Activated T-cell treated with anti-CD3 and anti-CD28 coated beads, Interleukin-2, amount 50 U/mL, for 4 hours (primary cell): ENCODE measurements at regions not wholly inside any gene's neighbourhood (a gene's known extent, or its start where the extent isn't known, plus 50 kb on each side); places are given as distances from the start of the nearest gene placed in this dataset.

ENCODE experiments used
- ATAC-seq, 2 donors: fragments of 200-7000 bp; cut with Tn5 transposase; one replicate each; pipeline ENCODE4 v1.10.0; 2021
- DNase-seq: peaks from one replicate; pipeline ENCODE4 v3.0.0-alpha.2; 2020
- H3K27me3 Mint-ChIP-seq: one replicate; pipeline ENCODE4 v1.8.0; 2021; ENCODE audit warnings: low read depth, mixed read lengths
- H3K36me3 Mint-ChIP-seq: one replicate; pipeline ENCODE4 v1.8.0; 2022; ENCODE audit warnings: mixed read lengths; ENCODE audit not compliant: insufficient read depth
- H3K4me1 Mint-ChIP-seq: one replicate; pipeline ENCODE4 v1.8.0; 2021; ENCODE audit warnings: low read depth, mixed read lengths
- H3K4me3 Mint-ChIP-seq: one replicate; pipeline ENCODE4 v1.8.0; 2021; ENCODE audit warnings: mild to moderate bottlenecking, moderate library complexity, mixed read lengths
- H3K9me3 Mint-ChIP-seq: one replicate; pipeline ENCODE4 v1.8.0; 2021; ENCODE audit warnings: mixed read lengths

DNA sequence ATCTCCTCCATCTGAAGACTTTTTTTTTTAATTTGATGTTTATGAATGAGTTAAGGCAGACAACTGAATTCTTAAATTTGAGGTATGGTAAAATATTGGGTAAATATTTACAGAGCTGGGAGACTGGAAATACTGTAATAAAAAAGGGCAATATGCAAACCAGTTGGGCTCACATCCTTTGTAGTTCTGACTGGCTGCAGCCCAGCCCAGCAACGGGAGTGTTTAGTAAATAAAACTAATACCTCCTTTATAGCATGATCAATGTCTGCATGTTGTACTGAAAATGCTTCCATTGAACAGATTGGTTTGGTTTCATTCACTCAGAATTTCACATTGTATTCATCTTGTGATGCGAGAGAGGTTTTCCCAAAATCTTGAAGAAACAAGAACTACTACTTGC, 365.0 kb downstream of the DMRT2 start:
- H3K9me3 Mint-ChIP-seq, result no peaks in the 10 kb centered on the region
- H3K4me3 Mint-ChIP-seq, result no peak overlapping the region
- H3K36me3 Mint-ChIP-seq, result no peaks in the 10 kb centered on the region
- DNase-seq (no peak), ATAC-seq (no peak)
- peaks cover 3% of the 10 kb centered on the region for H3K27me3 Mint-ChIP-seq
- no peaks in the 10 kb centered on the region for H3K4me1 Mint-ChIP-seq

DNA sequence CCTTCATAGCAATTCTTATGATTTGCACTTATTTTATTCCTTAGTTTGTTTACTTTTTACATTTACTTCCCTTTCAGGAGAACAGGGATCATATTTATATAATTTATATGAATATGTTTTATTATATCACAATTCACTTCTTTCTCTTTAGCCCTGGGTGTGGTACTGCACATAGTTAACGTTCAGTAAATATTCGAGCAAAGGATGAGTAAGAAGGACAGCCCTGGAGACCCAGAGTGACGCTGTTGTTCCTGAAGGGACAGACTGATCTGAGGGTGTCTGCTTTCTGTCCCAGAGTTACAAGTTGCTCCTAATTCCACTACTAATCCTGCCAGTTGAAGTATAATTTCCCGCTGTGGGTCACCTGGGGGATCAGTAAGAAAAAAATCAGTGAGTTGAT, 366.1 kb downstream of the DMRT2 start:
- H3K9me3 Mint-ChIP-seq, result no peaks in the 10 kb centered on the region
- H3K27me3 Mint-ChIP-seq, result peaks cover under 1% of the 10 kb centered on the region
- ATAC-seq, result no peak
- no peak for DNase-seq
- no peak overlapping the region for H3K4me3 Mint-ChIP-seq
- H3K36me3 Mint-ChIP-seq, result no peaks in the 10 kb centered on the region
- no peaks in the 10 kb centered on the region for H3K4me1 Mint-ChIP-seq

DNA sequence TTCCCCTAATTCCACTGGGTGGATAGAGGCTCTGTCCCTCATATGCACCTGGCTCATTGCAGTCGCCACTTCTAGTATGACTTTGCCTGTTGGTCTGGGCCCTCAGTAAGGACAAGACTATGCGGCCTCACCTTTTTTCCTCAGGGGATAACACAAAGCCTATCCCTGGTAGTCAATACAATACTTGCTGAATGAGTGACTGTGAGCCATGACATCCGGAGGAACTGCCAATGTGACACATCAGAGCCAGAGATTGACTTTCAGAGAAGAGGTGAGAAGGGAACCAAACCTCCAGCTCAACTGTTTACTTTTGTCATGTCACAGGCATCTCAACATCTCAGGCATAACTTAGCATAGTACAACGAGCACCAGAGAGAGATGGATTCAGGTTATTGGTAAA, 371.3 kb downstream of the DMRT2 start:
- Mint-ChIP-seq H3K4me3 (no peak overlapping the region), H3K9me3 (peaks cover 4% of the 10 kb centered on the region), H3K36me3 (no peaks in the 10 kb centered on the region), H3K4me1 (no peaks in the 10 kb centered on the region), H3K27me3 (no peaks in the 10 kb centered on the region)
- no peak for DNase-seq
- no peak for ATAC-seq

DNA sequence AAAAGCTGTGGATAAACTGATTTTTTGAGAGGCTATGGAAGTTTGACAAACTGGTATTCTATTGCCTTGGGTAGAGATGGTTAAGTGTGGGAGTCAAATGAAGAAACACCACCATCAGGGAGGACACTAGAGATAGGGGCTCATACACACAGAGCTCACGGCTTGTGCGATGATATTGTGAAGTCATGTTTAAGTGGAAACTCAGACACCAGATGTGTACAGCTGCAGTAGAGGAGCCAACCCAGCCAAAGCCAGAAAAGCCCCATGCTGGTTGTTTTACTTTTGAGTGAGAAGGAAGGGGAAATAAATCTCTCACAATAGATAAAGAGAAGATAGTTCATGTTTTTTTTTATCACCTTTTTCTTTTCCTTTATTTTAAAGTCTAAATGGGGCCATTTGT, 377.7 kb downstream of the DMRT2 start:
- DNase-seq (no peak), ATAC-seq (no peak)
- Mint-ChIP-seq H3K4me1 (no peaks in the 10 kb centered on the region), H3K9me3 (peaks cover 4% of the 10 kb centered on the region), H3K4me3 (no peak overlapping the region), H3K36me3 (no peaks in the 10 kb centered on the region), H3K27me3 (no peaks in the 10 kb centered on the region)

DNA sequence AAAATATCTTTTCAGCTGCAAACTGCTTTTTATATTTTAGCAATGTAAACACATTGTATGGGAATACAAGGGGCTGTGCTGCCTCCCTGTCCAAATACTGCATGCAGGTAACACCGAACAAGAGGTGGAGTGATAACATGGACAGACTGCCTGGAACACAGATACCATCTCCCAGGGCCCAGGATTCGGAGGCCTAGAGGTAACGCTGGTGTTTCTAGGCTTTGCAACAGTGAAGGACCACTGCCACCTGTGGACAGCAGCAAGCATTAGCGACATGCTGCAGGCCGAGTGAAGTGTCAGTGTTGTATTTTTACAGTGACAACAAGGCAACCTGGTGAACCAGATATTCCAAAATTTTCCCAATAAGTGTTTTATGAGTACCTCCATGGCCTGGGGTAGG, 379.1 kb downstream of the DMRT2 start:
- H3K4me1 Mint-ChIP-seq, result no peaks in the 10 kb centered on the region
- no peak for ATAC-seq
- H3K9me3 Mint-ChIP-seq, result peaks cover 4% of the 10 kb centered on the region
- H3K27me3 Mint-ChIP-seq, result no peaks in the 10 kb centered on the region
- no peak overlapping the region for H3K4me3 Mint-ChIP-seq
- DNase-seq, result no peak
- no peaks in the 10 kb centered on the region for H3K36me3 Mint-ChIP-seq

DNA sequence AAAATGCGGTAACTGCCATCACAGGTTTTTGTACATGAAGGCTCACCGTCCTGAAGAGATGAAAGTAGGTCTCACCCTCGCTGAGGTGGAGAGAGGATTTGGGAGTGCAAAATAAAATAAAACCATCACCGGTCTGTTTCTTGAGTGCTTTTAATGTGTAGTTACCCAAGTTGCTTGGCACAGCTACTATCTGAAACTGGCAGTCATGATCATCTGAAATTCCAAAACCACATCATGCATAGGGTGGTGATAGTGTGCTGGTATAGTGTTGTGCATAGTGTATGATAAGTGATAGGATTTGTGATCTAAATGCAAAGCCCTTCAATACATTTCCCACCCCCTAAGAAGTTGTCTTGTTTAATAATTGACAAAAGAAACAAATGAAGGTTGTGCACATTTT, 381.3 kb downstream of the DMRT2 start:
- H3K4me1 Mint-ChIP-seq, result no peaks in the 10 kb centered on the region
- H3K4me3 Mint-ChIP-seq, result no peak overlapping the region
- DNase-seq (no peak), ATAC-seq (no peak)
- no peaks in the 10 kb centered on the region for H3K36me3 Mint-ChIP-seq
- H3K27me3 Mint-ChIP-seq, result no peaks in the 10 kb centered on the region
- H3K9me3 Mint-ChIP-seq, result no peaks in the 10 kb centered on the region

DNA sequence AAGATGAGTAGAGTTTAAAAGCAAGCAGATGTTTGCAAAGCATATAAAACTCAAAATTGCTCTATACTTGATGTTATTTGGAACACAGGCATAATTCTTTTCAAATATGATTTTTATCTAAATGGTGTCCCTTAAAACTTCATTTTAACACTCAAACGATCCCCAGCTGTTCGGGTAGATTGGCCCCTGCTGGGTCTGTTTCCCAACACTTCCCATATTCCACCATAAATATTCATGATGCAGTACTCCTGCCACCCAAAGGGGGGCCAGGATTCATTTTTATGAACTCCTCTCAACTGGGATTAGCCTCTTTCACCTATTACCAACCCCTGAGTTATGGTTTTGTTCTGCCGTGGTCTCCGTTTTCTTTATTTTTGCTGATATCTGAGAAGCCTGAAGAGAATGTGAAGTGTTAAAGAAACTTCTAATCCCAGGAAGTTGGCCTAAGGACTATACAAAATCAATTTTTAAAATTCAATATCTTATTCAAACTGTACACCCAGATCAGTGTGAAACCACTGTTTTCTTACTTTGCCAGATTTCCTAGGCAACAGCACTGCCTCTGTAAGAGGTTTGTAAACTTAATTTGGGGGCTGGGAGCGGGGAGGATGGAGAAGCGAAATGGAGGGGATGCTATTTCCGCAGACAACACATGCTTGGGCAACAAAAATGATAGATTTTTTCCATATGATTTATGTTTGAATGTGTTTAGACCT, 384.1 kb downstream of the DMRT2 start:
- no peak overlapping the region for H3K4me3 Mint-ChIP-seq
- H3K27me3 Mint-ChIP-seq, result peaks cover 8% of the 10 kb centered on the region
- ATAC-seq, result no peak
- H3K4me1 Mint-ChIP-seq, result no peaks in the 10 kb centered on the region
- DNase-seq, result no peak
- H3K36me3 Mint-ChIP-seq, result no peaks in the 10 kb centered on the region
- no peaks in the 10 kb centered on the region for H3K9me3 Mint-ChIP-seq

DNA sequence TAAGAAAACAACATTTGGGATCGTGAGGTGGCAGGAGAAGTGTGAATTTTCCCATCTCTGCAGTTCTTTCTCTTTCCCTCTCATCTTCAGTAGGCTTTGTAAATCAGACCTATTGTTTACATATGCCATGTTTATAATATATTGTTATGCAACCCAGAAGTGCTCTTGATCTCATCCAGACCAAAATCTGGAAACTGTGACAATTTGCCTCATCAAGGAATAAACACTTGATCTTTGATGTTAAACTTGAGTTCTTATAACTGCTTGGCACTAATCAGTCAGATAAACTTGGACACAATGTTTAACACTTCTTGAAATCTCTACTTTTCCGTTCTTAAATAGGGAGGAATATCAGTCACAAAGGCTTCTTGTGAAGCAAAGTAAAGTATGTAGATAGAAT, 384.7 kb downstream of the DMRT2 start:
- ATAC-seq (no peak), DNase-seq (no peak)
- Mint-ChIP-seq H3K4me1 (no peaks in the 10 kb centered on the region), H3K9me3 (no peaks in the 10 kb centered on the region), H3K36me3 (no peaks in the 10 kb centered on the region), H3K27me3 (peaks cover 8% of the 10 kb centered on the region), H3K4me3 (no peak overlapping the region)

DNA sequence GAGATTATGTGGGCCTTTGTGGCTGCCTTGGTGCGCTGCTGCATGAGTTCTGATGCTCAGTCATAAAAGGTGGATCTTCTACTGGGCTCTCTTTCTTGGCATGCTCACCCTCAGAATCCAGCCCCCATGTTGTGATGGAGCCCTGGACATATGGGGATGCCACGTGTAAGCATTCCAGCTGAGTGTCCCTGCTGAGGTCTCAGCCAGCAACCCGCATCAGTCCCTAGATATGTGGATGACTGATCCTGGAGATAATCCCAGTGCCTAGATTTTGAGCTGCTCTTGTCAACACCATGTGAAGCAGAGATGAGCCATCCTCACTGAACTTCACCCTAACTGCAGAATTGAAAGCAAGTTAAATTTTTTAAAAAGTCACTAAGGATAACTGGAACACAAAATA, 390.1 kb downstream of the DMRT2 start:
- no peak for ATAC-seq
- no peaks in the 10 kb centered on the region for H3K36me3 Mint-ChIP-seq
- H3K4me3 Mint-ChIP-seq, result no peak overlapping the region
- peaks cover 8% of the 10 kb centered on the region for H3K27me3 Mint-ChIP-seq
- peaks cover 3% of the 10 kb centered on the region for H3K9me3 Mint-ChIP-seq
- DNase-seq, result no peak
- H3K4me1 Mint-ChIP-seq, result no peaks in the 10 kb centered on the region

DNA sequence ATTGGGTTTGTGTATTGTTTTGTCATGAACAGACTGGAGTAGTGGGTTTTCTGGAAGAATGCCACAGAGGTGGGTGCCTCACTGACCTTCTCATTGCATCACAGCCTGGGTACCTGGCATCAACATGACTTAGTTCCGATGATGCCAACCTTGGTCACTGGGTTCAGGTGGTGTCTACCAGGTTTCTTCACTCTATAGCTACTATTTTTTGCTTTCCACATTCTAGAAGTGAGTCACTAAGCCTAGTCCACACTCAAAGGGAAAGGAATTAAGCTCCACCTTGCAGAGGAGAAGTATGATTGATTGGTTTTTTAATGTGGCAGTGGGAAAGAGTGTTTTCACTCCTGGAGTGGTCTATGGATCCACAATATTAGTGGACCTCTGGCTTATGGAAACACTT, 391.9 kb downstream of the DMRT2 start:
- ATAC-seq (no peak), DNase-seq (no peak)
- peaks cover 8% of the 10 kb centered on the region for H3K27me3 Mint-ChIP-seq
- H3K4me3 Mint-ChIP-seq, result no peak overlapping the region
- H3K9me3 Mint-ChIP-seq, result peaks cover 3% of the 10 kb centered on the region
- no peaks in the 10 kb centered on the region for H3K4me1 Mint-ChIP-seq
- H3K36me3 Mint-ChIP-seq, result no peaks in the 10 kb centered on the region

DNA sequence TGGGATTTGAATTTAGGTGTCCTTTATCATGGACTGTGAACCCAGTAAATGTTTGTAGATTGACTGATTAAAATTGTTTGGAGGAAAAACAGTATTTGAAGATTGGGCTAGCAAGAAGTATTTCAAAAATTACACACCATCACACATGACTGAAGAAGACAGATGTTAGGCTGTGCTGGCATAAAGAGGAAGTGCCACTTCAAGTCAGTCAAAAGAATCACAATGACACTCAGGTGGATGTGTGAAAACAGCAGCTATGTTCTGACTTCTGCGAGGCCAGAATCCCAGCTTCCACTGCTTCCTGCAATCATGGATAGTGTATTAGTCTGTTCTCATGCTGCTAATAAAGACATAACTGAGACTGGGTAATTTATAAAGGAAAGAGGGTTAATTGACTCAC, 393.3 kb downstream of the DMRT2 start:
- no peaks in the 10 kb centered on the region for H3K4me1 Mint-ChIP-seq

DNA sequence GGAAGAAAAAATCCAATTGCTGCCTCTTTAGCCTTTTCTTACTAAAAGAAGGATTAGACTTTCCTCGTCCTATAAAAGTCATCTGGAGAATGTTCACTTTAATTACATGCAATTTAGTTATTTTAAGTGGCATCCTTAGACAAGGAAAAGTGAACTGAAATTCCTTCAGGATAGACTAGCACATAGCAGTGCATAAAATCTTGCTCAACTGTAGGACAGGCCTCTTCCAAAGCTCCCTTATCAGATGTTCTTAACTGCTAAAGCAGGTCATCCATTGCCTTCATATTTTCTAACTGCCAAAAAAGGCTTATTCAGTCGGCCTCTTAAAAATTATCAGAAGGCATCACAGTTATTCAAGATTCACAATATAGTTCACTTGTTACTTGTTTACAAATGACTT, 396.5 kb downstream of the DMRT2 start:
- Mint-ChIP-seq H3K36me3 (no peaks in the 10 kb centered on the region), H3K4me3 (no peak overlapping the region), H3K9me3 (peaks cover 3% of the 10 kb centered on the region), H3K4me1 (no peaks in the 10 kb centered on the region), H3K27me3 (no peaks in the 10 kb centered on the region)
- no peak for DNase-seq
- no peak for ATAC-seq

More for the DNA sequence above, 393.3 kb downstream of the DMRT2 start:
- H3K36me3 Mint-ChIP-seq, result no peaks in the 10 kb centered on the region
- H3K27me3 Mint-ChIP-seq, result peaks cover 3% of the 10 kb centered on the region
- no peak for DNase-seq
- H3K9me3 Mint-ChIP-seq, result peaks cover 3% of the 10 kb centered on the region
- H3K4me3 Mint-ChIP-seq, result no peak overlapping the region
- ATAC-seq, result no peak

DNA sequence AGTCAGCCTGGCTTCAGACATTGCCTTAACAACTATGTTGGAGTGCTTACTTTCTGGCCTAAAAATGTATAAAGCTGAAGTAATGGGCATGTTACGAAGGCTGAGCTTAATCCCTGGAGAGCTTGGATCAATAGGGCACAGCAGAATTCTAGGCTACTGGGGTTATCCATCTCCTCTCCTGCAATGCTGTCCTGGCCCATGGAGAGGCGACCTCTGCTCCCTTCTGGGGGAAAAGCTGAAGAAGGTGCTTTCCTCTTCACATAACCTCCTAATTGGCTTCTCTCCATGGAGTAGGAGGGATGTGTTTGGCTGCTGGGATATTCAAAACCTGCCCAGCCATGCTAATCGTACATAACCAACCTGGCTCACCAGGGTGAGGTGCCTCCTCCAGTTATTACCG, 403.5 kb downstream of the DMRT2 start:
- Mint-ChIP-seq H3K36me3 (no peaks in the 10 kb centered on the region), H3K9me3 (no peaks in the 10 kb centered on the region), H3K27me3 (no peaks in the 10 kb centered on the region), H3K4me1 (no peaks in the 10 kb centered on the region), H3K4me3 (no peak overlapping the region)
- DNase-seq (no peak), ATAC-seq (no peak)

DNA sequence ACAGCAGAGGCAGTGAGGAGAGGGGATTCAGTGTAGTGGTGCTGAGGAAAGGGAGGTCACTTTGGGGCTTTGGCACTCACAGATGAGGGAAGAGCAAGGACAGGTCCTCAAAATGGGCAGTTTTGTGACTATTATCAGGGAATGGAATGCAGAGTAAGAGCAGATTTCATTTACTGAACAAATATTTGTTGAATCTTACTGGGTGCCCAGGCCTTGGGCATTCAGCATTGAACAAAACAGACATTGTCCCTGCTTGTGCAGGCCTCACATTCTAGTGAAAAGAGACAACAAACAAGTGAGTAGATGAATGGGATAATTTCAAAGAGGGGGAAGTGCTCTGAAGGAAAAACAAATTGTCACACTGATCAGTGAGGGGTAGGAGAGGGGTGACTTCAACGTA, 404.1 kb downstream of the DMRT2 start:
- no peaks in the 10 kb centered on the region for H3K36me3 Mint-ChIP-seq
- ATAC-seq, result no peak
- DNase-seq, result no peak
- H3K4me3 Mint-ChIP-seq, result no peak overlapping the region
- H3K27me3 Mint-ChIP-seq, result no peaks in the 10 kb centered on the region
- no peaks in the 10 kb centered on the region for H3K4me1 Mint-ChIP-seq
- H3K9me3 Mint-ChIP-seq, result no peaks in the 10 kb centered on the region

DNA sequence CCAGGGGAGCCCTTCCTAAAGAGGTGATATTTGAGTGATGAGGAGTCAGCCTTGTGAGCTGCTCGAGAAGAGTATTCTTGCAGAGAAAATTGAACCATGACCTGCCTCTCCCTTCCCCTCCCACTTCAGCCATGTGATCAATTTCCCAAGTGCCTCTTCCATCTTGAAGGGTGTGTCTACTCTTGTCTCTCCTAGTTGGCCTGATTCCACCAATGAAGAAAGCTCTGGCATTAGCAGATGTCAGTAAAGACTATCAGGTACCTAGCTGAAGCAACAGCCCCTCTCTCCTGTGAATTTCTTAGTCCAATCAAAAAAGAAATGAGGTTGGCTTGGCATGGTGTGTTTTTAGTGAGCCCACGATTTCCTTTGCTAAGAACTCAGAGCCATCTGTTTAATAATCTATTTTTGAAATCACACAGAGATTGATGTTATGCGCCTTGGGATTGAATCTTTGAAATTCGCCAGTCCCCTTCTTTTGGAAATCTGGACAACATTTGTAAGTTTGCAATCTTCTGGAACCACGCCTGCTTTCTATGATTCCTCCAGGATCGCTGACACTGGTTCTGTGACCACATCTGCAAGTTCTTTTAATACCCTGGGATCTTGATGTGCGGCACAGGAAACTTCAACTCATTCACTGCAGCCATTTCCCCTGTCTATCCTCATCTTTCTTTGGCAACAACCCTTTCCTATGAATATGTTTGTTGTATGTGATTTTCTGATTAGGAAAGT, 404.6 kb downstream of the DMRT2 start:
- ATAC-seq, result no peak
- H3K36me3 Mint-ChIP-seq, result no peaks in the 10 kb centered on the region
- H3K27me3 Mint-ChIP-seq, result no peaks in the 10 kb centered on the region
- no peaks in the 10 kb centered on the region for H3K9me3 Mint-ChIP-seq
- no peak for DNase-seq
- no peak overlapping the region for H3K4me3 Mint-ChIP-seq
- no peaks in the 10 kb centered on the region for H3K4me1 Mint-ChIP-seq
